ENCODE measurements at regions not wholly inside any gene's neighbourhood (a gene's known extent, or its start where the extent isn't known, plus 50 kb on each side); places are given as distances from the start of the nearest gene placed in this dataset.

DNA sequence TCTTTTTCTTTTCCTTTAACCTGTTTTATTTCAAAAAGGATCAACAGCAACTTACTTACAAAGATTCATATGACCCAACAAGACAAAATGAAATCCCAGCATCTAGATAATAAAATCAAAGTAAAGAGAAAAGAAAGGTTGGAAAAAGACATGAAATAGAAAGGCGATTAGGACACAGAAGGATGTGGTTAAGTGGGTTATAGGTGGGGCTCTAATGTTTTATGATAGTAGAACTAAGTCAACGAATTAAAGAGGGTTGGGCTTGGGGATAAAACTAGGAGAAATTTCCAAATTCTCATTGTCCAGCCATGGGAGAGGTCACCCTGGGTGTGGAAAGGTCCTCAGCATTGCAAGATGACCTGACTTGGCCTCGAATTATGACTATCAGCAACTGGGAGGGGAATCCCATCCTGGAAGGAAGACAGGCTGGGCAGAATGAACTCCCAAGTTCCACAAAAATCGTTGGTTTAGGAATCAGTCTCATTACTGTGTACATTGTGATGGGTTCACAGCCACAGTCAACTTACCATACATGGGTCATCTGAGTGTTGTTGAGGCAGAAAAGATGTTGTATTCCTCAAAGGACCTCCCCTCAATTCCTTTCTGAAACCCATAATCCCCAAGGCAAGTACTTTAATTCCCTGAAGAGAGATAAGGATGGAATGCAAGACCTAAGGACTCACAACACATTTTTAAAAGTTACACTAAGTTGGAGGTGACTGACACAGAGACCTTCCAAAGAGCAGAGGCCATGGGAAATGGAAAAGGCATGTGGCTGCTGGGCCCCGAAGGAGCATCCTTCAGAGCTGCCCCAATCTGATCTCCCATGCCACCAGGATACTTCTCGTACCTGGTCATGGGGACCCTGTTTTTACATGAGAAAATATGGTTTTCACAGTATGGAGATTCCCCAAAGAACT, 167.6 kb downstream of the UXS1 start:
- Histone ChIP-seq H2AFZ (ENCODE audit: low read length) (no peak overlapping the region), H3K4me2 (ENCODE audit: low read depth, low read length, poor library complexity, severe bottlenecking) (no peak overlapping the region), H3K27me3 (ENCODE audit: insufficient read depth, low read length, poor library complexity, severe bottlenecking) (no peaks in the 10 kb centered on the region), H3K9me2 (replicated peaks; ENCODE audit: low read depth, low read length) (no peaks in the 10 kb centered on the region), H3F3A (ENCODE audit: low read depth) (no peaks in the 10 kb centered on the region), H3K36me3 (ENCODE audit: insufficient read depth, low read length) (no peaks in the 10 kb centered on the region), H3K9me3 (ENCODE audit: insufficient read depth, low read depth, low read length) (no peaks in the 10 kb centered on the region), H3K79me2 (ENCODE audit: insufficient read depth, low read length) (no peaks in the 10 kb centered on the region), H3K9ac (ENCODE audit: low read depth, low read length, poor library complexity, severe bottlenecking) (no peak overlapping the region), H4K20me1 (ENCODE audit: insufficient read depth, low read length, poor library complexity, severe bottlenecking) (no peaks in the 10 kb centered on the region), H3K4me1 (ENCODE audit: insufficient read depth, low read length, poor library complexity, severe bottlenecking) (peaks cover 5% of the 10 kb centered on the region), H3K4me3 (ENCODE audit: low read length, poor library complexity, severe bottlenecking) (no peak overlapping the region)
- TF ChIP-seq EZH2phosphoT487 (IDR thresholded peaks at IDR 0.05; ENCODE audit: borderline replicate concordance): no peak
- TF ChIP-seq, protein P1, sequence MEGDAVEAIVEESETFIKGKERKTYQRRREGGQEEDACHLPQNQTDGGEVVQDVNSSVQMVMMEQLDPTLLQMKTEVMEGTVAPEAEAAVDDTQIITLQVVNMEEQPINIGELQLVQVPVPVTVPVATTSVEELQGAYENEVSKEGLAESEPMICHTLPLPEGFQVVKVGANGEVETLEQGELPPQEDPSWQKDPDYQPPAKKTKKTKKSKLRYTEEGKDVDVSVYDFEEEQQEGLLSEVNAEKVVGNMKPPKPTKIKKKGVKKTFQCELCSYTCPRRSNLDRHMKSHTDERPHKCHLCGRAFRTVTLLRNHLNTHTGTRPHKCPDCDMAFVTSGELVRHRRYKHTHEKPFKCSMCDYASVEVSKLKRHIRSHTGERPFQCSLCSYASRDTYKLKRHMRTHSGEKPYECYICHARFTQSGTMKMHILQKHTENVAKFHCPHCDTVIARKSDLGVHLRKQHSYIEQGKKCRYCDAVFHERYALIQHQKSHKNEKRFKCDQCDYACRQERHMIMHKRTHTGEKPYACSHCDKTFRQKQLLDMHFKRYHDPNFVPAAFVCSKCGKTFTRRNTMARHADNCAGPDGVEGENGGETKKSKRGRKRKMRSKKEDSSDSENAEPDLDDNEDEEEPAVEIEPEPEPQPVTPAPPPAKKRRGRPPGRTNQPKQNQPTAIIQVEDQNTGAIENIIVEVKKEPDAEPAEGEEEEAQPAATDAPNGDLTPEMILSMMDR (conservative IDR thresholded peaks at IDR 0.05; ENCODE audit: low read length): no peak

DNA sequence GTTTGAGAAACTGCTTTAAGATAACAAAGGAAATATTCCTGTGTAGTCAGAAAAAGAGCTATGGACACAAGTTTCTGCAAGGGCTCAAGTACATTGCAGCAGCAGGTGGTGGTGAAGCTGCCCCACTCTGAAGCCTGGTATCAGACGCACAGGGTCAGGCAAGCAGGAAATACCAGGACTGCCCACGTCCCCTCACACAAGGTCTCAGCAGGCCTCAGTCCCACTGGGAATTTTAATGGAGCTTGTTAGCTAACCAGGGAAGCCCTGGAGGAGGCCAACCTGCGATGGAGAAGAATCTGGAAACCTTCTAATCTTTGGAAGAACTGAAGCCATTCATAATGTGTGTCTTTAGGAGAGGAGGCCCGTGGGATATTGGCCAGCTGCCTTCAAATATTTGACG, 168.3 kb downstream of the UXS1 start:
- Histone ChIP-seq H3K27me3 (ENCODE audit: insufficient read depth, low read length, poor library complexity, severe bottlenecking) (no peaks in the 10 kb centered on the region), H3F3A (ENCODE audit: low read depth) (no peaks in the 10 kb centered on the region), H4K20me1 (ENCODE audit: insufficient read depth, low read length, poor library complexity, severe bottlenecking) (no peaks in the 10 kb centered on the region), H3K4me3 (ENCODE audit: low read length, poor library complexity, severe bottlenecking) (no peak overlapping the region), H3K36me3 (ENCODE audit: insufficient read depth, low read length) (no peaks in the 10 kb centered on the region), H2AFZ (ENCODE audit: low read length) (no peak overlapping the region), H3K9ac (ENCODE audit: low read depth, low read length, poor library complexity, severe bottlenecking) (no peak overlapping the region), H3K9me3 (ENCODE audit: insufficient read depth, low read depth, low read length) (no peaks in the 10 kb centered on the region), H3K4me2 (ENCODE audit: low read depth, low read length, poor library complexity, severe bottlenecking) (no peak overlapping the region), H3K4me1 (ENCODE audit: insufficient read depth, low read length, poor library complexity, severe bottlenecking) (peaks cover 5% of the 10 kb centered on the region), H3K9me2 (replicated peaks; ENCODE audit: low read depth, low read length) (no peaks in the 10 kb centered on the region), H3K79me2 (ENCODE audit: insufficient read depth, low read length) (no peaks in the 10 kb centered on the region)
- TF ChIP-seq EZH2phosphoT487 (IDR thresholded peaks at IDR 0.05; ENCODE audit: borderline replicate concordance): no peak
- TF ChIP-seq, protein P1 (conservative IDR thresholded peaks at IDR 0.05; ENCODE audit: low read length): no peak

DNA sequence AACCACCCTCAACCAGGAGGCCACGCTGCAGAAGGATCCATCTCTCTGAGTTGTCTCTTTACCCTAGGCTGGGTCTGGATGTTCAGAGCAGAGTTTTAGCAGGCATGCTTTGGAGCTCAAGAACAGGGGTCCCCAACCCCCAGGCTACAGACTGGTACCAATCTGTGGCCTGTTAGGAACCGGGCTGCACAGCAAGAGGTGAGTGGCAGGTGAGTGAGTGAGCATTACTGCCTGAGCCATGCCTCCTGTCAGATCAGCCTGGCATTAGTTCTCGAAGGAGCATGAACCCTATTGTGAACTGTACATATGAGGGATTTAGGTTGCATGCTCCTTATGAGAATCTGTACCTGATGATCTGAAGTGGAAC, 172.5 kb downstream of the UXS1 start:
- no peak overlapping the region for H3K4me3 ChIP-seq (ENCODE audit: low read length, poor library complexity, severe bottlenecking)
- H3K4me1 ChIP-seq (ENCODE audit: insufficient read depth, low read length, poor library complexity, severe bottlenecking): peaks cover 13% of the 10 kb centered on the region
- H3K9me3 ChIP-seq (ENCODE audit: insufficient read depth, low read depth, low read length): no peaks in the 10 kb centered on the region
- no peak overlapping the region for H2AFZ ChIP-seq (ENCODE audit: low read length)
- no peaks in the 10 kb centered on the region for H3K27me3 ChIP-seq (ENCODE audit: insufficient read depth, low read length, poor library complexity, severe bottlenecking)
- H3K9ac ChIP-seq (ENCODE audit: low read depth, low read length, poor library complexity, severe bottlenecking): no peak overlapping the region
- no peaks in the 10 kb centered on the region for H4K20me1 ChIP-seq (ENCODE audit: insufficient read depth, low read length, poor library complexity, severe bottlenecking)
- H3K9me2 ChIP-seq (replicated peaks; ENCODE audit: low read depth, low read length): no peaks in the 10 kb centered on the region
- H3K36me3 ChIP-seq (ENCODE audit: insufficient read depth, low read length): no peaks in the 10 kb centered on the region
- no peaks in the 10 kb centered on the region for H3F3A ChIP-seq (ENCODE audit: low read depth)
- H3K79me2 ChIP-seq (ENCODE audit: insufficient read depth, low read length): no peaks in the 10 kb centered on the region
- no peak overlapping the region for H3K4me2 ChIP-seq (ENCODE audit: low read depth, low read length, poor library complexity, severe bottlenecking)
- no peak for TF ChIP-seq EZH2phosphoT487 (IDR thresholded peaks at IDR 0.05; ENCODE audit: borderline replicate concordance)
- TF ChIP-seq, protein P1 (conservative IDR thresholded peaks at IDR 0.05; ENCODE audit: low read length): no peak
